IMR-90 (cell line): ENCODE measurements at regions not wholly inside any gene's neighbourhood (a gene's known extent, or its start where the extent isn't known, plus 50 kb on each side); places are given as distances from the start of the nearest gene placed in this dataset.

ENCODE experiments used
- ATAC-seq: fragments of 200-7000 bp; cut with Tn5 transposase; 2 replicates; pipeline ENCODE4 v1.9.1; 2020; ENCODE audit warnings: low read depth, mild to moderate bottlenecking, moderate library complexity
- BruUV-seq: library from RNA; stranded (reverse); fragments of 400-500 nt; replicated peaks from 2 replicates; lab custom pipeline; 2021; lab: Mats Ljungman, UMichigan
- CTCF ChIA-PET: fragments of 300-600 bp; formaldehyde crosslinking; extraction: SDS; loops from one replicate; lab custom pipeline; 2021; ENCODE audit warnings: antibody characterized with exemption; lab: Yijun Ruan, JAX
- POLR2A ChIA-PET: fragments of 300-600 bp; sonication (Branson Sonifier 250); formaldehyde crosslinking; loops from one replicate; lab custom pipeline; 2022; ENCODE audit warnings: antibody characterized with exemption; ENCODE audit not compliant: unreplicated experiment; lab: Charles Lee
- DNase-seq: peaks from one replicate; pipeline ENCODE4 v3.0.0; 2013
- H2AFZ ChIP-seq: replicated peaks from 2 replicates; pipeline ENCODE3; 2013; ENCODE audit warnings: low read length, mild to moderate bottlenecking; ENCODE audit not compliant: poor library complexity
- H2AK5ac ChIP-seq: 2 replicates; pipeline ENCODE4 v1.6.1; 2013; ENCODE audit warnings: low read depth, low read length, inconsistent platforms
- H2AK9ac ChIP-seq: replicated peaks from 2 replicates; pipeline ENCODE3; 2013; ENCODE audit warnings: mild to moderate bottlenecking, low read depth, low read length, moderate library complexity; ENCODE audit not compliant: poor library complexity
- H2BK120ac ChIP-seq: 2 replicates; pipeline ENCODE4 v1.6.1; 2013; ENCODE audit warnings: low read depth, low read length, inconsistent platforms
- H2BK15ac ChIP-seq: 3 replicates; pipeline ENCODE4 v1.6.1; 2013; ENCODE audit warnings: low read depth, low read length, inconsistent platforms
- H2BK20ac ChIP-seq: 2 replicates; pipeline ENCODE4 v1.6.1; 2013; ENCODE audit warnings: low read depth, mild to moderate bottlenecking, inconsistent platforms, low read length, moderate library complexity
- H2BK5ac ChIP-seq: 2 replicates; pipeline ENCODE4 v1.6.1; 2013; ENCODE audit warnings: mild to moderate bottlenecking, low read depth, low read length, inconsistent platforms; ENCODE audit not compliant: poor library complexity, severe bottlenecking
- H3K14ac ChIP-seq: replicated peaks from 2 replicates; pipeline ENCODE4 v1.6.1; 2013; ENCODE audit warnings: low read depth, low read length, inconsistent platforms
- H3K18ac ChIP-seq: 2 replicates; pipeline ENCODE4 v1.6.1; 2013; ENCODE audit warnings: low read depth, low read length, control low read depth
- H3K23ac ChIP-seq: 2 replicates; pipeline ENCODE4 v1.6.1; 2013; ENCODE audit warnings: low read depth, low read length, inconsistent platforms
- H3K27ac ChIP-seq: 2 replicates; pipeline ENCODE4 v1.5.1; 2013; ENCODE audit warnings: mild to moderate bottlenecking, control low read depth, low read length; ENCODE audit not compliant: insufficient read depth
- H3K27me3 ChIP-seq: 2 replicates; pipeline ENCODE4 v1.6.1; 2013; ENCODE audit warnings: low read length; ENCODE audit not compliant: control insufficient read depth, insufficient read depth
- H3K36me3 ChIP-seq: 2 replicates; pipeline ENCODE4 v1.6.1; 2013; ENCODE audit warnings: low read length, mixed read lengths; ENCODE audit not compliant: control insufficient read depth, insufficient read depth
- H3K4ac ChIP-seq: 2 replicates; pipeline ENCODE4 v1.6.1; 2013; ENCODE audit warnings: low read depth, low read length, inconsistent platforms
- H3K4me1 ChIP-seq: 2 replicates; pipeline ENCODE4 v1.6.1; 2013; ENCODE audit warnings: low read length, mixed read lengths; ENCODE audit not compliant: control insufficient read depth, insufficient read depth
- H3K4me2 ChIP-seq: 2 replicates; pipeline ENCODE4 v1.6.1; 2013; ENCODE audit warnings: low read depth, mild to moderate bottlenecking, control low read depth, low read length, moderate library complexity
- H3K4me3 ChIP-seq: 2 replicates; pipeline ENCODE4 v1.5.1; 2013; ENCODE audit warnings: low read depth, mild to moderate bottlenecking, control low read depth, low read length, moderate library complexity; ENCODE audit not compliant: insufficient read depth
- H3K56ac ChIP-seq: 2 replicates; pipeline ENCODE4 v1.6.1; 2013; ENCODE audit warnings: low read length, inconsistent platforms; ENCODE audit not compliant: insufficient read depth; ENCODE audit errors: extremely low read depth
- H3K79me1 ChIP-seq, 2 experiments: 2 replicates each; pipeline ENCODE4 v1.6.1; 2013; ENCODE audit warnings: low read length in 2 of 2, inconsistent platforms in 1 of 2, low read depth in 1 of 2
- H3K9ac ChIP-seq: 2 replicates; pipeline ENCODE4 v1.6.1; 2013; ENCODE audit warnings: low read depth, low read length, control low read depth
- H3K9me1 ChIP-seq: 2 replicates; pipeline ENCODE4 v1.6.1; 2013; ENCODE audit warnings: low read length, inconsistent platforms; ENCODE audit not compliant: insufficient read depth
- H3K9me3 ChIP-seq: 2 replicates; pipeline ENCODE4 v1.6.1; 2013; ENCODE audit warnings: low read length; ENCODE audit not compliant: control insufficient read depth, insufficient read depth
- H4K20me1 ChIP-seq: 2 replicates; pipeline ENCODE4 v1.6.1; 2013; ENCODE audit warnings: low read length, inconsistent platforms; ENCODE audit not compliant: insufficient read depth
- H4K5ac ChIP-seq: 2 replicates; pipeline ENCODE4 v1.6.1; 2013; ENCODE audit warnings: mild to moderate bottlenecking, low read depth, low read length, control low read depth
- H4K8ac ChIP-seq, 2 experiments: 2 replicates each; pipeline ENCODE4 v1.6.1; 2013; ENCODE audit warnings: low read depth in 2 of 2, low read length in 2 of 2, control low read depth in 1 of 2, inconsistent platforms in 1 of 2
- H4K91ac ChIP-seq: 2 replicates; pipeline ENCODE4 v1.6.1; 2013; ENCODE audit warnings: low read depth, low read length, inconsistent platforms; ENCODE audit not compliant: insufficient read depth
- BHLHE40 ChIP-seq: fragments of 150-350 bp; IDR thresholded peaks from 2 replicates; pipeline ENCODE4 v1.6.1; 2016; ENCODE audit warnings: mild to moderate bottlenecking, low read depth, low read length
- CEBPB ChIP-seq: IDR thresholded peaks from 2 replicates; pipeline ENCODE4 v1.6.1; 2012; ENCODE audit warnings: low read depth, low read length, improper control_type of control experiment
- CHD1 ChIP-seq: IDR thresholded peaks from 2 replicates; pipeline ENCODE4 v1.6.1; 2012; ENCODE audit warnings: low read depth, low read length, improper control_type of control experiment
- CTCF ChIP-seq: conservative IDR thresholded peaks from 2 replicates; pipeline ENCODE4 v1.5.1; 2012; ENCODE audit warnings: mild to moderate bottlenecking, low read depth, low read length, improper control_type of control experiment
- FOS ChIP-seq: fragments of 150-350 bp; IDR thresholded peaks from 2 replicates; pipeline ENCODE4 v1.6.1; 2016; ENCODE audit warnings: low read depth, low read length
- MAFK ChIP-seq: IDR thresholded peaks from 2 replicates; pipeline ENCODE4 v1.6.1; 2012; ENCODE audit warnings: low read depth, low read length, improper control_type of control experiment
- MAZ ChIP-seq: IDR thresholded peaks from 2 replicates; pipeline ENCODE4 v1.6.1; 2012; ENCODE audit warnings: low read depth, mild to moderate bottlenecking, low read length, improper control_type of control experiment, moderate library complexity, borderline replicate concordance
- MXI1 ChIP-seq: IDR thresholded peaks from 2 replicates; pipeline ENCODE4 v1.6.1; 2012; ENCODE audit warnings: low read depth, mild to moderate bottlenecking, low read length, moderate library complexity, borderline replicate concordance
- NFE2L2 ChIP-seq: fragments of 150-350 bp; IDR thresholded peaks from 2 replicates; pipeline ENCODE4 v1.6.1; 2016; ENCODE audit warnings: low read depth, mild to moderate bottlenecking, low read length
- POLR2A ChIP-seq: IDR thresholded peaks from 2 replicates; pipeline ENCODE4 v1.6.1; 2012; ENCODE audit warnings: mild to moderate bottlenecking, low read depth, low read length
- RAD21 ChIP-seq: IDR thresholded peaks from 2 replicates; pipeline ENCODE4 v1.6.1; 2012; ENCODE audit warnings: low read length, improper control_type of control experiment
- RCOR1 ChIP-seq: IDR thresholded peaks from 2 replicates; pipeline ENCODE4 v1.6.1; 2012; ENCODE audit warnings: mild to moderate bottlenecking, low read length, improper control_type of control experiment; ENCODE audit not compliant: insufficient replicate concordance
- RFX5 ChIP-seq: IDR thresholded peaks from 2 replicates; pipeline ENCODE4 v1.8.0; 2012; ENCODE audit warnings: low read depth, mild to moderate bottlenecking, low read length, moderate library complexity
- SMC3 ChIP-seq: fragments of 150-350 bp; IDR thresholded peaks from 2 replicates; pipeline ENCODE4 v1.6.1; 2016; ENCODE audit warnings: low read depth, mild to moderate bottlenecking, antibody characterized with exemption, low read length, moderate library complexity
- WGBS, 2 experiments: methylation state at CpG; one replicate each; pipeline versions ENCODE4 v1.1.5 to v1.1.7; 2013; ENCODE audit warnings: missing lambda C conversion rate in 2 of 2; ENCODE audit not compliant: insufficient read length in 1 of 2; ENCODE audit errors: extremely low coverage in 2 of 2; 5-methylcytosine and 5-hydroxymethylcytosine counted together
- dilution Hi-C: fragments of 300-500 bp; cut with HindIII; formaldehyde crosslinking; loops from one replicate; pipeline ENCODE4 v1.14.3; 2018; ENCODE audit warnings: low sequenced_read_pairs; ENCODE audit not compliant: unreplicated experiment
- in situ Hi-C: fragments of 300-500 bp; cut with MboI; formaldehyde crosslinking; loops from 3 replicates; pipeline ENCODE4 v1.14.3; 2019; ENCODE audit warnings: low sequenced_read_pairs, inconsistent platforms, mixed read lengths
- intact Hi-C: fragments of 100-400 bp; cut with micrococcal nuclease; formaldehyde crosslinking; loops from 2 replicates; pipeline ENCODE4 v1.10.0; 2022
- TF ChIP-seq, protein P1 (sequence below): fragments of 150-350 bp; IDR thresholded peaks from 2 replicates; pipeline ENCODE4 v1.6.1; 2016; ENCODE audit warnings: low read depth, mild to moderate bottlenecking, low read length, moderate library complexity, borderline replicate concordance
- TF ChIP-seq, protein P2 (sequence below): fragments of 150-350 bp; IDR thresholded peaks from 2 replicates; pipeline ENCODE4 v1.6.1; 2017; ENCODE audit warnings: mild to moderate bottlenecking, antibody characterized with exemption, low read length, low read depth

DNA sequence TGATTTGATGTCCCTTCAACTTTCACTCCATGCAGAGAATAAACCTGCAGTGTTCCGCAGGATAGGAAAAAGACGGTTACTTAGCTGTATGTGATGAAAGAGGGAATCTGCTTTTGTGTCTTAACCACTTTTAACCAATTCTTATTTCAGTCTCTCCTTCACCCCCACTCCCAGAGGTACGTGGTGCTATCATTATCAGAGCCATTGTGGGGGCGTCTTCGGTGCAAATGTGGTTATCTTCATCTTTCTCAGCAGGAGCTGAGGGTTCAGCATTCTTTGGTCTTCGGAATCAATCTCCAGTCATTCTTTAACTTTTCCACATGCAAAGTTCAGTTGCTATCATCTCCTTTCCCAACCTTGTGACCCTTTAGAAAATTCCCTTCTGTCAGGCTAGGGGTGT, 219.9 kb upstream of the LYZL1 start:
- BruUV-seq, result no TSS peak

More for the DNA sequence above, 219.9 kb upstream of the LYZL1 start:
- peaks cover 20% of the 10 kb centered on the region for H3K27me3 ChIP-seq
- H2AFZ ChIP-seq, result no peak overlapping the region
- no peak overlapping the region for H3K4me2 ChIP-seq
- H2BK120ac ChIP-seq, result no peak overlapping the region
- no peaks in the 10 kb centered on the region for H3K9me3 ChIP-seq
- in situ Hi-C loops, result no loop called here
- H3K18ac ChIP-seq, result no peak overlapping the region
- ATAC-seq, result no peak
- ChIA-PET POLR2A (no interaction called here), CTCF (no interaction called here)
- H4K8ac ChIP-seq, result no peak overlapping the region
- no peak overlapping the region for H2BK5ac ChIP-seq
- TF ChIP-seq CHD1 (no peak), RCOR1 (no peak), BHLHE40 (no peak), MAZ (no peak), RAD21 (no peak), SMC3 (no peak), RFX5 (no peak), POLR2A (no peak), MAFK (no peak), FOS (no peak), NFE2L2 (no peak), CTCF (no peak), MXI1 (no peak), CEBPB (no peak)
- TF ChIP-seq, protein P1, sequence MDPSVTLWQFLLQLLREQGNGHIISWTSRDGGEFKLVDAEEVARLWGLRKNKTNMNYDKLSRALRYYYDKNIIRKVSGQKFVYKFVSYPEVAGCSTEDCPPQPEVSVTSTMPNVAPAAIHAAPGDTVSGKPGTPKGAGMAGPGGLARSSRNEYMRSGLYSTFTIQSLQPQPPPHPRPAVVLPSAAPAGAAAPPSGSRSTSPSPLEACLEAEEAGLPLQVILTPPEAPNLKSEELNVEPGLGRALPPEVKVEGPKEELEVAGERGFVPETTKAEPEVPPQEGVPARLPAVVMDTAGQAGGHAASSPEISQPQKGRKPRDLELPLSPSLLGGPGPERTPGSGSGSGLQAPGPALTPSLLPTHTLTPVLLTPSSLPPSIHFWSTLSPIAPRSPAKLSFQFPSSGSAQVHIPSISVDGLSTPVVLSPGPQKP, result no peak
- TF ChIP-seq, protein P2, sequence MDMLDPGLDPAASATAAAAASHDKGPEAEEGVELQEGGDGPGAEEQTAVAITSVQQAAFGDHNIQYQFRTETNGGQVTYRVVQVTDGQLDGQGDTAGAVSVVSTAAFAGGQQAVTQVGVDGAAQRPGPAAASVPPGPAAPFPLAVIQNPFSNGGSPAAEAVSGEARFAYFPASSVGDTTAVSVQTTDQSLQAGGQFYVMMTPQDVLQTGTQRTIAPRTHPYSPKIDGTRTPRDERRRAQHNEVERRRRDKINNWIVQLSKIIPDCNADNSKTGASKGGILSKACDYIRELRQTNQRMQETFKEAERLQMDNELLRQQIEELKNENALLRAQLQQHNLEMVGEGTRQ, result no peak
- peaks cover 3% of the 10 kb centered on the region; the same call in 1 of the 2 replicates for H3K4me1 ChIP-seq
- no peak overlapping the region for H3K4me3 ChIP-seq
- H2BK20ac ChIP-seq, result no peak overlapping the region
- H3K79me1 ChIP-seq, result no peaks in the 10 kb centered on the region
- no peak overlapping the region for H2AK9ac ChIP-seq
- intact Hi-C loops, result no loop called here
- H4K91ac ChIP-seq, result no peak overlapping the region
- no peak overlapping the region for H3K23ac ChIP-seq
- H4K5ac ChIP-seq, result no peak overlapping the region
- H3K56ac ChIP-seq, result no peak overlapping the region
- H3K14ac ChIP-seq, result no peak overlapping the region
- no peaks in the 10 kb centered on the region for H3K9me1 ChIP-seq
- no peak overlapping the region for H3K4ac ChIP-seq
- no peak for DNase-seq
- H2BK15ac ChIP-seq, result no peak overlapping the region
- dilution Hi-C loops, result no loop called here
- H4K20me1 ChIP-seq, result no peaks in the 10 kb centered on the region
- no peak overlapping the region for H2AK5ac ChIP-seq
- H3K27ac ChIP-seq, result no peak overlapping the region
- 90% methylated on average over 2 of the region's 6 CpGs; no CpG with 5 or more reads in 1 of the 2 experiments for WGBS, 2 experiments
- no peak overlapping the region for H3K9ac ChIP-seq
- no peaks in the 10 kb centered on the region for H3K36me3 ChIP-seq
